SK-N-MC (cell line): ENCODE measurements at regions not wholly inside any gene's neighbourhood (a gene's known extent, or its start where the extent isn't known, plus 50 kb on each side); places are given as distances from the start of the nearest gene placed in this dataset.

ENCODE experiments used
- EZH2 ChIP-seq: fragments of 200-600 bp; sonication (generic); IDR thresholded peaks from one replicate; pipeline ENCODE4 v1.6.1; 2017; ENCODE audit warnings: antibody characterized with exemption
- FOXP2 ChIP-seq: optimal IDR thresholded peaks from 2 replicates; pipeline ENCODE3; 2011; ENCODE audit warnings: mild to moderate bottlenecking, moderate library complexity; ENCODE audit not compliant: insufficient read depth; ENCODE audit errors: extremely low read length, control extremely low read depth
- POLR2AphosphoS5 ChIP-seq: IDR thresholded peaks from 2 replicates; pipeline ENCODE4 v1.6.1; 2012; ENCODE audit warnings: mild to moderate bottlenecking, low read depth, low read length, borderline replicate concordance

- TF ChIP-seq POLR2AphosphoS5 (no peak), EZH2 (no peak), FOXP2 (no peak)
Observed at GRCh38 chr11:70771099-70771885, 373.0 kb downstream of the CTTN start.
